ENCODE measurements at regions not wholly inside any gene's neighbourhood (a gene's known extent, or its start where the extent isn't known, plus 50 kb on each side); places are given as distances from the start of the nearest gene placed in this dataset.

GRCh38 chr2:28694364-28694763 lies 57.3 kb upstream of the PPP1CB start:
- DNase-seq, result no peak

GRCh38 chr2:28695245-28695647 lies 56.4 kb upstream of the PPP1CB start:
- peak in 1 of 2 donors; percentile 21 for DNase-seq

- DNase-seq, result no peak
Measured at GRCh38 chr2:28696261-28696660, 55.4 kb upstream of the PPP1CB start.

- no peak for DNase-seq
Measured at GRCh38 chr2:28697602-28698149, 54.0 kb upstream of the PPP1CB start.

- no peak for DNase-seq
Measured at GRCh38 chr2:28698545-28698944, 53.1 kb upstream of the PPP1CB start.
